ENCODE measurements at regions not wholly inside any gene's neighbourhood (a gene's known extent, or its start where the extent isn't known, plus 50 kb on each side); places are given as distances from the start of the nearest gene placed in this dataset.

- TF ChIP-seq PBX3 (IDR thresholded peaks at IDR 0.05), result no peak
- TF ChIP-seq EZH2phosphoT487 (IDR thresholded peaks at IDR 0.05; ENCODE audit: borderline replicate concordance, low read depth), result no peak
- no peak for TF ChIP-seq IRF3 (IDR thresholded peaks at IDR 0.05; ENCODE audit: low read depth, low read length)
- TF ChIP-seq NFIC (IDR thresholded peaks at IDR 0.05; ENCODE audit: borderline replicate concordance), result no peak
- no peak for TF ChIP-seq REST (IDR thresholded peaks at IDR 0.05; ENCODE audit: low read depth, low read length)
- TF ChIP-seq MAX (IDR thresholded peaks at IDR 0.05; ENCODE audit: low read depth), result no peak
- no peak for TF ChIP-seq POLR2AphosphoS5 (IDR thresholded peaks at IDR 0.05; ENCODE audit: low read depth, low read length)
- no peak for TF ChIP-seq TAF1 (IDR thresholded peaks at IDR 0.05; ENCODE audit: borderline replicate concordance, low read depth, low read length)
- TF ChIP-seq RAD21 (IDR thresholded peaks at IDR 0.05; ENCODE audit: low read length), result no peak
Observed at GRCh38 chr13:75149776-75150175, 332.2 kb downstream of the TBC1D4 start.
